ENCODE measurements at regions not wholly inside any gene's neighbourhood (a gene's known extent, or its start where the extent isn't known, plus 50 kb on each side); places are given as distances from the start of the nearest gene placed in this dataset.

- Histone ChIP-seq H2AFZ (ENCODE audit: low read length) (no peak overlapping the region), H4K8ac (ENCODE audit: low read depth, low read length) (no peak overlapping the region), H3K79me1 (ENCODE audit: low read depth, low read length) (no peaks in the 10 kb centered on the region), H4K91ac (ENCODE audit: low read depth, low read length, poor library complexity) (no peak overlapping the region), H3K14ac (ENCODE audit: low read length) (no peak overlapping the region), H3K36me3 (replicated peaks in 1 of 2; ENCODE audit: control insufficient read depth in 2 of 2, insufficient read depth in 2 of 2, low read length in 2 of 2) (no peaks in the 10 kb centered on the region), H3K23ac (ENCODE audit: low read depth, low read length, poor library complexity) (no peak overlapping the region), H3K18ac (ENCODE audit: low read length) (no peak overlapping the region), H3K4me1 (ENCODE audit: control insufficient read depth in 2 of 2, insufficient read depth in 1 of 2, low read depth in 1 of 2, low read length in 2 of 2) (peaks cover 0 to 3% of the 10 kb centered on the region in 2 donors), H2BK12ac (ENCODE audit: low read length) (no peak overlapping the region), H3K27ac (replicated peaks; ENCODE audit: low read length) (no peak overlapping the region), H3K4ac (ENCODE audit: low read length) (no peak overlapping the region), H2BK15ac (ENCODE audit: low read length) (no peak overlapping the region), H3K27me3 (ENCODE audit: control insufficient read depth in 3 of 3, insufficient read depth in 3 of 3, low read depth in 1 of 3, low read length in 3 of 3) (no peaks in the 10 kb centered on the region), H3K9ac (ENCODE audit: low read depth, low read length, poor library complexity) (no peak overlapping the region), H3K9me3 (replicated peaks in 1 of 2; ENCODE audit: control insufficient read depth in 2 of 2, insufficient read depth in 1 of 2, low read depth in 1 of 2, low read length in 2 of 2) (no peaks in the 10 kb centered on the region), H2AK5ac (ENCODE audit: low read depth, low read length) (no peak overlapping the region), H3K4me3 (ENCODE audit: low read length in 2 of 2) (no peak overlapping the region), H3K4me2 (ENCODE audit: insufficient read depth, low read length, poor library complexity, severe bottlenecking) (no peak overlapping the region), H2BK5ac (ENCODE audit: low read length) (no peak overlapping the region), H2BK120ac (ENCODE audit: low read depth, low read length) (no peak overlapping the region)
- no peak for DNase-seq (ENCODE audit: low spot score)
- no CpG with 5 or more reads among the region's 2 CpGs for WGBS, 2 donors (ENCODE audit: extremely low coverage in 2 of 2, insufficient read length in 2 of 2, insufficient replicate concordance in 1 of 2)
Observed at GRCh38 chr7:34401776-34402175, 256.2 kb upstream of the NPSR1 start.

- H2AK5ac ChIP-seq (ENCODE audit: low read depth, low read length): no peak overlapping the region
- peaks cover 0 to 3% of the 10 kb centered on the region in 2 donors for H3K4me1 ChIP-seq (ENCODE audit: control insufficient read depth in 2 of 2, insufficient read depth in 1 of 2, low read depth in 1 of 2, low read length in 2 of 2)
- H3K4me3 ChIP-seq (ENCODE audit: low read length in 2 of 2): no peak overlapping the region
- no peak overlapping the region for H4K8ac ChIP-seq (ENCODE audit: low read depth, low read length)
- H3K27me3 ChIP-seq (ENCODE audit: control insufficient read depth in 3 of 3, insufficient read depth in 3 of 3, low read depth in 1 of 3, low read length in 3 of 3): no peaks in the 10 kb centered on the region
- DNase-seq (ENCODE audit: low spot score): no peak
- H3K36me3 ChIP-seq (replicated peaks in 1 of 2; ENCODE audit: control insufficient read depth in 2 of 2, insufficient read depth in 2 of 2, low read length in 2 of 2): no peaks in the 10 kb centered on the region
- no peak overlapping the region for H2AFZ ChIP-seq (ENCODE audit: low read length)
- no peak overlapping the region for H4K91ac ChIP-seq (ENCODE audit: low read depth, low read length, poor library complexity)
- no peak overlapping the region for H2BK5ac ChIP-seq (ENCODE audit: low read length)
- H3K79me1 ChIP-seq (ENCODE audit: low read depth, low read length): no peaks in the 10 kb centered on the region
- no peaks in the 10 kb centered on the region for H3K9me3 ChIP-seq (replicated peaks in 1 of 2; ENCODE audit: control insufficient read depth in 2 of 2, insufficient read depth in 1 of 2, low read depth in 1 of 2, low read length in 2 of 2)
- H3K14ac ChIP-seq (ENCODE audit: low read length): no peak overlapping the region
- H2BK120ac ChIP-seq (ENCODE audit: low read depth, low read length): no peak overlapping the region
- no peak overlapping the region for H3K23ac ChIP-seq (ENCODE audit: low read depth, low read length, poor library complexity)
- H2BK15ac ChIP-seq (ENCODE audit: low read length): no peak overlapping the region
- no CpG with 5 or more reads among the region's 5 CpGs for WGBS, 2 donors (ENCODE audit: extremely low coverage in 2 of 2, insufficient read length in 2 of 2, insufficient replicate concordance in 1 of 2)
- H2BK12ac ChIP-seq (ENCODE audit: low read length): no peak overlapping the region
- no peak overlapping the region for H3K27ac ChIP-seq (replicated peaks; ENCODE audit: low read length)
- no peak overlapping the region for H3K18ac ChIP-seq (ENCODE audit: low read length)
- no peak overlapping the region for H3K4ac ChIP-seq (ENCODE audit: low read length)
- no peak overlapping the region for H3K9ac ChIP-seq (ENCODE audit: low read depth, low read length, poor library complexity)
- no peak overlapping the region for H3K4me2 ChIP-seq (ENCODE audit: insufficient read depth, low read length, poor library complexity, severe bottlenecking)
Observed at GRCh38 chr7:34406848-34407530, 251.0 kb upstream of the NPSR1 start.

- no peak overlapping the region for H2BK120ac ChIP-seq (ENCODE audit: low read depth, low read length)
- no peak overlapping the region for H2BK15ac ChIP-seq (ENCODE audit: low read length)
- no peak overlapping the region for H3K18ac ChIP-seq (ENCODE audit: low read length)
- H3K9ac ChIP-seq (ENCODE audit: low read depth, low read length, poor library complexity): no peak overlapping the region
- H4K91ac ChIP-seq (ENCODE audit: low read depth, low read length, poor library complexity): no peak overlapping the region
- no peak overlapping the region for H2BK12ac ChIP-seq (ENCODE audit: low read length)
- H4K8ac ChIP-seq (ENCODE audit: low read depth, low read length): no peak overlapping the region
- no peak overlapping the region for H3K4me3 ChIP-seq (ENCODE audit: low read length in 2 of 2)
- no peak overlapping the region for H3K23ac ChIP-seq (ENCODE audit: low read depth, low read length, poor library complexity)
- H3K4ac ChIP-seq (ENCODE audit: low read length): no peak overlapping the region
- H2BK5ac ChIP-seq (ENCODE audit: low read length): no peak overlapping the region
- no CpG with 5 or more reads among the region's 2 CpGs for WGBS, 2 donors (ENCODE audit: extremely low coverage in 2 of 2, insufficient read length in 2 of 2, insufficient replicate concordance in 1 of 2)
- H3K14ac ChIP-seq (ENCODE audit: low read length): no peak overlapping the region
- no peak for DNase-seq (ENCODE audit: low spot score)
- H3K36me3 ChIP-seq (replicated peaks in 1 of 2; ENCODE audit: control insufficient read depth in 2 of 2, insufficient read depth in 2 of 2, low read length in 2 of 2): no peaks in the 10 kb centered on the region
- H3K27ac ChIP-seq (replicated peaks; ENCODE audit: low read length): no peak overlapping the region
- no peak overlapping the region for H2AK5ac ChIP-seq (ENCODE audit: low read depth, low read length)
- H3K9me3 ChIP-seq (replicated peaks in 1 of 2; ENCODE audit: control insufficient read depth in 2 of 2, insufficient read depth in 1 of 2, low read depth in 1 of 2, low read length in 2 of 2): no peaks in the 10 kb centered on the region
- no peaks in the 10 kb centered on the region for H3K27me3 ChIP-seq (ENCODE audit: control insufficient read depth in 3 of 3, insufficient read depth in 3 of 3, low read depth in 1 of 3, low read length in 3 of 3)
- H3K4me1 ChIP-seq (ENCODE audit: control insufficient read depth in 2 of 2, insufficient read depth in 1 of 2, low read depth in 1 of 2, low read length in 2 of 2): peaks cover 0 to 3% of the 10 kb centered on the region in 2 donors
- H3K79me1 ChIP-seq (ENCODE audit: low read depth, low read length): no peaks in the 10 kb centered on the region
- H3K4me2 ChIP-seq (ENCODE audit: insufficient read depth, low read length, poor library complexity, severe bottlenecking): no peak overlapping the region
- no peak overlapping the region for H2AFZ ChIP-seq (ENCODE audit: low read length)
Observed at GRCh38 chr7:34407586-34407985, 250.4 kb upstream of the NPSR1 start.

- Histone ChIP-seq H3K4ac (ENCODE audit: low read length) (no peak overlapping the region), H3K14ac (ENCODE audit: low read length) (no peak overlapping the region), H3K27me3 (ENCODE audit: control insufficient read depth in 3 of 3, insufficient read depth in 3 of 3, low read depth in 1 of 3, low read length in 3 of 3) (no peaks in the 10 kb centered on the region), H3K18ac (ENCODE audit: low read length) (no peak overlapping the region), H3K4me1 (ENCODE audit: control insufficient read depth in 2 of 2, insufficient read depth in 1 of 2, low read depth in 1 of 2, low read length in 2 of 2) (peaks cover 0 to 2% of the 10 kb centered on the region in 2 donors), H2BK120ac (ENCODE audit: low read depth, low read length) (no peak overlapping the region), H2BK15ac (ENCODE audit: low read length) (no peak overlapping the region), H3K23ac (ENCODE audit: low read depth, low read length, poor library complexity) (no peak overlapping the region), H3K9ac (ENCODE audit: low read depth, low read length, poor library complexity) (no peak overlapping the region), H2AFZ (ENCODE audit: low read length) (no peak overlapping the region), H2AK5ac (ENCODE audit: low read depth, low read length) (no peak overlapping the region), H3K4me2 (ENCODE audit: insufficient read depth, low read length, poor library complexity, severe bottlenecking) (no peak overlapping the region), H4K91ac (ENCODE audit: low read depth, low read length, poor library complexity) (no peak overlapping the region), H2BK5ac (ENCODE audit: low read length) (no peak overlapping the region), H4K8ac (ENCODE audit: low read depth, low read length) (no peak overlapping the region), H3K9me3 (replicated peaks in 1 of 2; ENCODE audit: control insufficient read depth in 2 of 2, insufficient read depth in 1 of 2, low read depth in 1 of 2, low read length in 2 of 2) (no peaks in the 10 kb centered on the region), H3K27ac (replicated peaks; ENCODE audit: low read length) (no peak overlapping the region), H3K79me1 (ENCODE audit: low read depth, low read length) (no peaks in the 10 kb centered on the region), H3K36me3 (replicated peaks in 1 of 2; ENCODE audit: control insufficient read depth in 2 of 2, insufficient read depth in 2 of 2, low read length in 2 of 2) (no peaks in the 10 kb centered on the region), H3K4me3 (ENCODE audit: low read length in 2 of 2) (no peak overlapping the region), H2BK12ac (ENCODE audit: low read length) (no peak overlapping the region)
- no CpG with 5 or more reads among the region's 3 CpGs for WGBS, 2 donors (ENCODE audit: extremely low coverage in 2 of 2, insufficient read length in 2 of 2, insufficient replicate concordance in 1 of 2)
- DNase-seq (ENCODE audit: low spot score): no peak
Observed at GRCh38 chr7:34417781-34418180, 240.2 kb upstream of the NPSR1 start.
